OCI-M2 (cell line): ENCODE measurements at regions not wholly inside any gene's neighbourhood (a gene's known extent, or its start where the extent isn't known, plus 50 kb on each side); places are given as distances from the start of the nearest gene placed in this dataset.
"Not testable (repeated sequence)": the region's sequence is repeated elsewhere in the genome, so short reads cannot be mapped to it uniquely, and the experiment has no call there.

ENCODE experiments used
- DNase-seq: peaks from one replicate; lab custom pipeline; 2025; ENCODE audit not compliant: unreplicated experiment; lab: John Stamatoyannopoulos, UW

DNA sequence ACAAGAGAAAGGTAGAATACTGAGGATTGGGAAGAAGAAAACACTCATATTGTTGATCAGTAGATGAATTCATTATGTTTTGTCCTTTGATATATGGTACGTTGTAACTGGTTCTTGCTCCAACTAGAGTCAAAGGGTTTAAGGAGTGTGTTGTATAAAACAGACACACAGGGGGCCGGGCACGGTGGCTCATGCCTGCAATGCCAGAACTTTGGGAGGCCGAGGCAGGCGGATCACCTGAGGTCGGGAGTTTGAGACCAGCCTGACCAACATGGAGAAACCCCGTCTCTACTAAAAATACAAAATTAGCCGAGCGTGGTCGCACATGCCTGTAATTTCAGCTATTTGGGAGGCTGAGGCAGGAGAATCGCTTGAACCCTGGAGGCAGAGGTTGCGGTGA, 1624.0 kb upstream of the AGA start:
- not testable (repeated sequence) for DNase-seq

DNA sequence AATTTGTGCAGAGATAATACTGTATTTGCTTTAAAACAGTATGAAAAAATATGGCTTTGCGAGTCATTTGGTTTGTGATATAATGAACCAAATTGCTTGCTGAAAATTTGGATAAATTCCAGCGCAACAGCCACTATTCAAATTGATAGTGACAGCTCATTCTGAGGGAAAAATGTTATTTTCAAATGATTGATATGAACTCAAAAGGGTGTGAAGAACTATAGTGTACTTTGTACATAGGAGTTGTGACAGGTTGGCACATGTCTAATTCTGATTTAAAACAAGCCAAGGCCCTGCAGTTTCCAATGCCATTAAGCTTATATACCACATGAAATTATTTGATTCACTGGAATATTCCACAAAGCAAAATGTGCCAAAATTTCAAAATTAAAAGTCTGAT, 1628.9 kb upstream of the AGA start:
- no peak for DNase-seq

DNA sequence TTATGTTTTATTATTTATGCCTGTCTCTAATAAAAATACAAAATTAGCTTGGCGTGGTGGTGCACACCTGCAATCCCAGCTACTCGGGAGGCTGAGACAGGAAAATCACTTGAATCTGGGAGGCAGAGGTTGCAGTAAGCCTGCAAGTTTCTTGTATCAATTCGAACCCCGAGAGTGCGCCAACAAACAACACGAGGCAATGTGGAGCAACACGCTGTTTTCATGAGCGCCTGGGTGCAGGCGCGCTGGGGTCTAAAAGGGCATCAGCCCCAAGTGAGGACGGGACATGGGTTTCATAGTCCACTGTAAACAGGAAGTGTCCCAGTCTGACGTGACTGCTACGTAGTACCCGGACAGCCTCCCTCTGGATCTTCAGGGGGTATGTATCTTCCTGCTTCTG, 1634.6 kb upstream of the AGA start:
- DNase-seq: no peak

DNA sequence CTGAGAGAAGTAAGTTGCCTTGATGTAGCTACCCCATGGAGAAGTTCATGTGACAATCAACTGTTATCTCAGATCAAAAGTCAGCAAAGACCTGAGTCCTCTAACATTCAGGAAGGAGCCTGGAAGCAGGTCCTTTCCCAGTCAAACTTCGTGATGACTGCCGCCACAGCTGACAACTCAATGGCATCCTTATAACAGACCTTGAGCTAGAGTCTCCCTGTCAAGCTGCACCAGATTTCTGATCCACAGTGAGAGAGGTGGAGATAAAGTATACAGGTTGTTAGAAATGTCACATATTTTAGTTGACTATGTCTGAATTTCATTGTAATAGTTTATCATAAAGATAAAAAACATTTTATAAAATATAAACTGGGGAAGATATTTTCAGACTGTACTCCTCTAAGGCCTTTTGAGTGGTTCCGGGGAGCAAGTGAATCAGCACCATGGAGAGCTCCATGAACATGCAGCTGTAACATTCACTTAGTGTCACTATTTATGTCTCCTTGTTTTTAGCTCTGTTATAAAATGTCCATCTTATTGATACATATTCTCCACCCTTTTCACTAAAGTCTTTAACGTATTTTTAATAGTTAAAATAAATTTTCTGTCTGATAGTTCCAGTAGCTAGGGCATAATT, 1653.5 kb upstream of the AGA start:
- peak; percentile 6 for DNase-seq

DNA sequence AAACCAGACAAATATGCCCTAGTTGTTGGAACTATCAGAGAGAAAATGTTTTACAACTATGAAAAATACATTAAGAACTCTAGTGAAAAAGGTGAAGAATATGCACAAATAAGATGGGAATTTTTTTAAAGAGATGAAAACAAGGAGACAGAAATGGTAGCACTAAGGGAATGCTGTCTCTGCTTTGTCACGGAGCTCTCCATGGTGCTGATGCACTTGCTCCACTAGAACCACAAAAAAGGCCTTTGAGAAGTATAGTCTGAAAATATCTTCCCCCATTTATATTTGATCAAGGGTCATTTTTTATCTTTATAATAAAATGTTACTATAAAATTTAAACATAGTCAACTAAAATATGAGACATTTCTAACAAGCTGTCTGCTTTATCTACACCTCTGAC, 1655.5 kb upstream of the AGA start:
- DNase-seq: no peak

DNA sequence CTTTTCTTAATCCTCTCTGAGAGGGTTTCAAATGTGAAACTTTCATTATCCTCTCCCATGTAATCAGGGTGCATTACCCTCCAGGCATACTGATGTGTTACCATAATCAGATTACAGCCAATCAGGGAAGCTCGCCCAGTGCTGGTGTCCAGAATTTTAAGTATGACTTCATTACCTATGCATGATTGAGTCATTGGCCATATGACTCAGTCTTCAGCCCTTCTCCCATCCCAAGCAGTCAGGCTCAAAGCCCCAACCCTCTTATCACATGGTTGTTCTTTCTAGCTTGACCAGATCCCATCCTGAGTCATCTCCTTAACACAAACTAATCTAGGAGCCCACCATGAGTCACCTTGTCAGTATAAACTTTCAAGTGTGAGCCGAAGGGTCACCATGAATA, 1668.1 kb upstream of the AGA start:
- no peak for DNase-seq

DNA sequence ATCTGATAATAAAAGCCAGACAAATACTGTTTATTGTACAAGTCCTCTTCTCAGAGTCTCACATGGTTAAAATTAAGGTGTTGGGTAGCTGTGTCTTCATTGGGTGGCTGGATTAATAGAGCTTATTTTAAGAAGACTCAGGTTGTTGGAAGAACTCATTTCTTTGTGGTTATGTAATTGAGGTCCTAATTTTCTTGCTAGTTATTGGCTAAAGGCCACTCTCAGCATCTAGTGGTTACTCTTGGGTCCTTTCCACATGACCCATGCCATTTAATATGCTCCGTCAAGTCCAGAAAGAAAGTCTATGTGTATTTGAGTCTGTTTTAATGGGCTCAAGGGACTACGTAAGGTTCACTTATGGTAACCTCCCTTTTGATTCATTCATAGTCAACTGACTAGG, 1668.6 kb upstream of the AGA start:
- DNase-seq: no peak

DNA sequence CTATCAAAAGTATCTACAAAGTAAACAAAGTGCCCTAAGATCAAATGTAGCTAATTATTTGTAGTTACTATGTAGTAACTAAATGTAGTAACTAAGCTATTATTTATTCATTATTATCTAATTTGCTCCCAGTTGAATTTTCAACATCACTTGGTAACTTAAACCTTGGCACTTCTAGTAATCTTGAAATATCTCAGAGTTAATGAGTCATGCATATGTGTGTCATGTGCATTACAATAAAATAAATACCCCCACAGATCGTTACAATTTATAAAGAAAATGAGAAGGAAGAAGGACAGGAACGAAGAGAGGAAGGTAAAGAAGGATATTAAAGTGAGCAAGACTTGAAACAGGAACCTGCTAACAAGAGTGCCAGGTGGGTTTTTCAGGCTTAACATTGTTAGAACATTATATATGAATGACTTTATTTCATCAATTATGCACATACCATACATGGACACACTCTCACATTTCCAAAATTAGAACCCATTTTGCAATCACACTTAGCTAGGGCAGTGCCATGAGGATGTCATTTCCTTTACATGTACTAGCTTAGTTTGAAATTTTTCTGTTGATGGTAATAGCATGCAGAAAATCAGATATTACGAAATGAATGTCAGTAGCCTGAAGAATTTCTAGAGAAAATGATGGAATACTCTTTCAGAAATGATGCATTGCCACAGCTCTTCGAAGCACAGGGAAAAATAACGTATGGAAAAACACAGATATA, 1670.4 kb upstream of the AGA start:
- no peak for DNase-seq

DNA sequence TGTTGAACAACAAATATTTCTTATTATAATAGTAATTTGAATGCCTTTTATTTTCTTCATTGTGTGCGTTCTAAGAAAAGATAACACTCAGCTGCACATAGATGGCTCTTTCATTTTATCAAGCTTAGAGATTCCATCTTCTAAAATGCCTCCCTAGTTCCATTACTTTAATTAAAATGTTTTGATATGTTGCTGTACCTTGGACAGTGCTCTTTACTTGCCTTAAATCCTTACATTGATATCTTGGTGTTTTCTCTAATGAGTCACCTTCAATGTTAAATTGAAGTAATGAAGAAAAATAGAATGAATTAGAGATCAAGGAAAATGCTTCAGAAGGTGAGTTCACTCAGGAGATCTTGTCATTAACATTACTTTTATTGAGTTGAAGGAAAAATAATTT, 1672.4 kb upstream of the AGA start:
- DNase-seq: no peak

DNA sequence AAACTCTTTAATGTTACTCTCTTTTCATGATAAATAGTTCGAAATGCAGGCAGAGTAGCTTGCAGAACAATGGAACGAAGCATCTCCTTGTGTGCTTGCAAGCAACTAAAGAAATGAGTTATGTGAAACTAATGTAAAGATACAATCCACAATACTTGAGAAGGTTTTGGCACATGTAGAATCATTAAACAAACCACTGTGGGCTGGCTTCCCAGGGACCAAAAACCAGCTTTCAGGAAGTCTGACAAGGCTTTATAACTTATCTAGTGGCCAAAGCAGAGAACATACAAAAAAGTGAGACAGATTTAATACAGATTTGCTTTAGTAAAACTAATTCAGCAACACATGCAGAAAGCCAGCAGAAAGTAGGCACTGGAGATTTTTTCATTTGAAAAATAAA, 1673.8 kb upstream of the AGA start:
- no peak for DNase-seq

DNA sequence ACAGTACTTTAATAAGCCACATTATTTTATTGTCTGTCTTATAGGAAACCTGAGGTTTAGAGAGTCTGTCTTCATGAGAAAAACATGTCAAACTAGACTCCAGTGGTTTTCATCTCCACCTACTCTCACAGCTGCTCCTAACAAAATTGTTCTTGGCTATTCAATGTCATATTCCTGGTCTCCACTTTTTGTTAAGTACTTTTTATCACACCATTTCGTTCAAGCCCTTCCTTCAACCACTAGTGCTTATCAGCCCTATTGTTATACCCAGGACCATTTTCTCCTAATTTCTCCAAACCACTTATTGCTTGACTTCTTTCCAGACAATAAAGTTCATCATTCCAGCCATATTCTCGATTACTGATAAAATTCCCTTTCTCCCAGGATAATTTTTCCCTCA, 1674.3 kb upstream of the AGA start:
- DNase-seq: no peak

DNA sequence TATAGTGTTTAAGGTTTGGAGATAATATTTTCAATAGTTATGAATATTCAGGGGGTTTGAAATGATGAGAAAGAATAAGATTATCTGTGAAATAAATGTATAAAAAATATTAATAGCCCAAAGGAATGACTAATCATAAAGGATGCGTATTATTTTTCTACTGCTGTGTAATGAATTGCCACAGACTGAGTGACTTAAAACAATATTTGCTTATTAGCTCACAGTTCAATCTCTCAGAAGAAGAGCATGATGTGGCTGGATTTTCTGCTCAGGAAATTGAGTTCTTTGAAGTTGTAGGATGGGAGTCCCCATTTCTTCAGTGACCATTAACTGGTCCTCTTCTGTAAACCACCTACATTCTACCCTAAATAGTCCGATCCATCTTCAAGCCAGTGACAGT, 1680.8 kb upstream of the AGA start:
- DNase-seq: no peak

DNA sequence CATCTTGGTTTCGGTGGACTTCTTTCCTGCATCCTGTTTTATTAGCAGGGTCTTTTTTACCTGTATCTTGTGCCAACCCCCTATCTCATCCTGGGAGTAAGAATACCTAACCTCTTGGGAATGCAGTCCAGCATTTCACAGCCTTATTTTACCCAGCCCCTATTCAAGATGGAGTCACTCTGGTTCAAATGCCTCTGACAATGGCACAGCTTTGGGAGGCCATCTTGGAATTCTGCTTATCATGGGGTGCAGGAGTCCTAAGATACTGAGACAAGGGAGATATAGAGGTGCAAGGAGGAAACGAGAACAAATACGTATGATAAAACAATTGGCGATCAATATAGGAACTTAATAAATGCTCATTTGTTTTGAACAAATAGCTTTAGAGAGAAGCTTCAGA, 1682.2 kb upstream of the AGA start:
- no peak for DNase-seq

DNA sequence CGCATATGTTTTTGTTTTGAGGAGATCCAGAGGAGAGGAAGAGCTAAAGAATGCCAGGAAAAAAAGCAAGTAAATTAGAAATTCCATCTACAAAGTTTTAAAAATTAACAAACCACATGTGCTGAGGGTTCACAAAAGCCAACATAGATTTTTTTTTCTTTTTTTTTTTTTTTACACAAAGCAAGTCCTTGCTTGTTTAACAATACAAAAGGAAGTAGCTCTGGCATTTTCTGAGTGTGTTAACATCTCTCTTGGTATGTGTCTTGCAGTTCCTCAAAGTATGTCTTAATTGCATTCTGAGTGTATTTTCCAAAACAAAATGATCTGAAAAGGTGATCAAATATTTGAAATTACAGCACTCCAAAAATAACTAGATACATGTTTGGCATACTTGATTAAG, 1682.7 kb upstream of the AGA start:
- no peak for DNase-seq

DNA sequence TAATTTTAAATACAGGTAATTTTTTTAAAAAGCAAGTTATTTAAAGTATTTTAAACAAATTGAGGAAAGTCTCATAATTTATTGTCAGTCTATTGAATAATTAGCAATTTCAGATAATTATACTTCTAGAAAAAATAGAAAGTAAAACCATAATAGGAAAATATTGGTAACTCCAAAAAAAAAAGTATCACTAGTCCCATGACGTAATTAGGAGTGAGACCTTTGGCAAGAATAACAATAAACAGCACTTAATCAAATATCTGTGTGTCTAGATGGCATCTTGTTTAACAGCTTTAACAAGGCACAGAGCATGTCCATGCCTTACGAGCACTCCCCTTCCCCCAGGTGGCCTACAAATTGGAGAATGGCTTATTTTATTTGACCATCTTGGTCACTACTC, 1683.6 kb upstream of the AGA start:
- no peak for DNase-seq

DNA sequence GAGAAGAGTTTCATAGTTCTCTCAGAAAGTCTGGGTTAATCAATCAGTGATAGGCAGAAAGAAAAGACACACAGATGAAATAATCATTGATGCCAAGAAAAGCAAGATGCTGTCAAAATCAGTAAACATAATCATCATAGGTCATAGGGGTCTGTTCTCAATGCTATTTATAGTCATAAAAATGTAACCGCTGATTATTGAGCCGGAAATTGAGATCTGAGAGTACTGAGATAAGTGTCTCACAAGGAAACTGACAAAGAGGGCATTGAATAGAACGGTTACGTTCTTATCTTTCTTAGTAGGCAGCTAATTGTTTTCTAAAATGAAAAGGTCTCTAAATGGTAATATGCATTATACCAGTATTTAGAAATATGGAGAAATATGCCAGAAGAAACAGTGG, 1686.1 kb upstream of the AGA start:
- DNase-seq: no peak

DNA sequence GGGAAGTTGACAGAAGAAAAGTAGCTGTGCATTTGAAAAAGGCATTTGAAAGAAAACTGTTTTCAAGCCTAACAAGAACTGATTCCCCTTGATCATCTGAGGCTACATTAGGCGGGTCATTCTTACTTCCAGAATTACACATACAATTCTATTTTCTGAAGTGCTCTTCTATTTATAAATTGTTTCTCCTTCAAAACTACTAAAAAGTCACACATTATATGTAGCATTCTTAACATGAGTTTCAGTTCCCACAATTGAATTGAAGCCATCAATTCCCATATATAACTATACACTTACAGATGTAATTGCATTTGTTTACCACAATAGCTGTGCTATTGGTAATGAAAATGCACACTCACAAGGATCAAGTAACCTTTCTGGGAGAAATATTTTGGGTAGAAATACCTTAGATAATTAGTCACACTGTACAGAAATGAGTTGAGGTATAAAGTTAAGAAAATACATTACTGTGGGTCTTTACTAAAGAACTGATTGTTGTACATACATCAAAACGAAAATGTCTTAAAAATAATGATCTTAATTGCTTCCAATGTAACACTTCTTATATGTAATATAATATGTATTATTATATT, 1688.0 kb upstream of the AGA start:
- DNase-seq: no peak

DNA sequence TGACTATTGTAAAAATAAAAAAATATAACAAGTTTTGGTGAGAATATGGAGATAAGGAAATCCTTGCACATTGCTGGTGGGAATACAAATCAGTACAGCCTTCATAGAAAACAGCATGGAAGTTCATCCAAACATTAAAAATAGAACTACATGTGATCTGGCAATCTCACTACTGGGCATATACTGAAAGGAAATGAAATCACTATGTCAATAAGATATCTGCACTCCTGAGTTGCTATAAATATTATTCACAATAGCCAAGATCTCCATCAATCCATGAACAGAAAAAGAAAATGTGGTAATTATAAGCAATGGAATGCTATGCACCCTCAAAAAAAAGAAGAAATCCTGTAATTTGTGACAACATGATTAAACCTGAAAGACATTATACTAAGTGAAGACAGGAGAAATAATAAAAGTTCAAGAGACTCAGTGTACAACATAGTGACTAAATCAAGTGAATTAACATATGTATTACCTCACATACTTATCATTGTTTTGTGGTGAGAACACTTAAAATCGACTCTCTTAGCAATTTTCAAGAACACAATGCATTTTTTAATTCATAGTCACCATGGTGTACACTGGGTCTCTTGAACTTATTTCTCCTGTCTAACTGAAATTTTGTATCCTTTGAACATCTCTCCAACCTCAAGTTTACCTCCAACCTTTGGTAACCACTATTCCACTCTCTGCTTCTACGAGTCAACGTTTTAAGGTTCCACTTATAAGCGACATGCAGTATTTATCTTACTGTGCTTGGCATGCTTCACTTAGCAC, 1703.7 kb upstream of the AGA start:
- DNase-seq: no peak

DNA sequence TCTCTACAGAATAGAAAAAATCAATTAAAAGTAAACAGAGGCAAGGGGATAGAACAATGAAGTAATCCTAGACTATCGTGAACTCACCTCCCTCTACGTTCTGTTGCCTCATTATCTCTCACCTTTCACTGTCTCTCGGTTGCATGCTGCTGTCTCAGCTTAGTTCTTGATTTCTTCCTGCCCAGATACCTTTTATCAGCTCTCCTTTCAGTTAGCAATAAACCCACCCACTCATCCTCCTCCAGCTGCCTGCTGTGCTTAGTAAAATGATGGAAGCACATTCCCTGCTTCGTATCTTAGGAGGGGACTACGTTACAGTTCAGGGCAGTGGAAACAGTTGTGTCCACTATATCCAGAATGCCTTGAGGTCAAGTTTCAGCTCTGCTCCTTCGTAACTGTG, 1709.5 kb upstream of the AGA start:
- DNase-seq: no peak

DNA sequence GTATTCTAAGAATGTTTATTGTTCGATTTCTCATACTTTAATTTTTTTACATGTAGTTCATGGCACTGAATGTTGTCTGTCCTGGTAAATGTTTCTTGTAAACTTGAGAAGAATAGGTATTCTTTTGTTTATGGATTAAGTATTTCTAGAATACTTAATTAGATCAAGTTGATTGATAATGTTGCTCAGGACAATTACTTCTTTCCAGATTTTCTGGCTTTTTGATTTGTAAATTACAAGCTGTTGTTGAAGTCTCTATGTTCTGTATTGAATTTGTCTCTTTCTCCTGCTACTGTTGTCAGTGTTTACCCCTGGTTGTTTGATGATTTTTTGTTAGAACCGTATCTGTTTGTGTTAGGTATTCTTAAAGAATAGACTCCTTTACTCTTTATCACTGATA, 1720.9 kb upstream of the AGA start:
- DNase-seq: no peak

DNA sequence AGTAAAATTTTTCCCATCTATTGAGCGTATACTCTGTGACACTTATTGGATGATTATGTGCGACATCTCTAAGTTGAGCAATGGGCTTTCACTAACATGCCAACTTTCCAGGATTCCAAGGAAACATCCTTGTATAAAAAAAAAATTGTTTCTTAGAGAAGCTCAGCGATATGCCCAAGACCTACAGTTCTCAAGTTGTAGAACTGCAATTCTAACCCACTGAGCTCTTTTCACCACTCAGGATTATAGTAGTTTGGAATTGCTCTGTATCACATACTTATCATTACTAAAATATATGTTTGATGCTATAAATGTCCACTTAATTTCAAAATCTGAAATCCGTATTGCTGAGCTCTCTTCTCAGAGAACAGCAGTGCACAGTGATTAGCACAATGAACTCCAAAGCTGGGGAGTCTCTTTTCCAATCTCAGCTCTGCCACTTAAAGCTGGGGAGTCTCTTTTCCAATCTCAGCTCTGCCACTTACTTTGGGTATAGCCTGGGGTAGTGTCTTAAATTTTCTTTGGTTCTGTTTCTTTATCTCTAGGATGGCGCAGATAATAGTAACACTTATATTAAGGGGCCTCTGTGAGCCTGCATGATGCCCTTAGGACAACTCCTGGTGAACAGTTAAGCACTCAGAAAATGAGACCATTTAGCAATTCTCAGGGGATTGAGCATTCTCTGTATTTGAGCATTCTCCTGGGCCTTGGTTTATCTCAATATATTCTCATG, 1722.2 kb upstream of the AGA start:
- DNase-seq: no peak
